22Rv1 (cell line): ENCODE measurements at regions not wholly inside any gene's neighbourhood (a gene's known extent, or its start where the extent isn't known, plus 50 kb on each side); places are given as distances from the start of the nearest gene placed in this dataset.

Experiments
- H3K27ac ChIP-seq: fragments of 450-650 bp; 2 replicates; pipeline ENCODE4 v1.5.1; 2017
- CTCF ChIP-seq: fragments of 450-650 bp; IDR thresholded peaks from 2 replicates; pipeline ENCODE4 v1.5.1; 2017; ENCODE audit warnings: mild to moderate bottlenecking
- ZFX ChIP-seq: fragments of 450-650 bp; IDR thresholded peaks from 2 replicates; pipeline ENCODE4 v1.6.1; 2017; ENCODE audit warnings: antibody characterized with exemption, borderline replicate concordance

- no peak overlapping the region for H3K27ac ChIP-seq
- TF ChIP-seq CTCF = no peak
- no peak for TF ChIP-seq ZFX
These were observed 105.3 kb upstream of the SMC2 start for GRCh38 chr9:103988821-103989220.

- TF ChIP-seq ZFX = no peak
- TF ChIP-seq CTCF = no peak
- no peak overlapping the region for H3K27ac ChIP-seq
These were observed 103.8 kb upstream of the SMC2 start for GRCh38 chr9:103990311-103990710.

GRCh38 chr9:103991001-103991400 is 103.1 kb upstream of the SMC2 start:
- H3K27ac ChIP-seq = no peak overlapping the region
- TF ChIP-seq CTCF (no peak), ZFX (no peak)

GRCh38 chr9:103991698-103992097 is 102.4 kb upstream of the SMC2 start:
- no peak overlapping the region for H3K27ac ChIP-seq
- TF ChIP-seq ZFX (no peak), CTCF (no peak)

GRCh38 chr9:103992938-103993579 is 101.0 kb upstream of the SMC2 start:
- TF ChIP-seq ZFX (no peak), CTCF (no peak)
- H3K27ac ChIP-seq = no peak overlapping the region

- no peak overlapping the region for H3K27ac ChIP-seq
- TF ChIP-seq ZFX (no peak), CTCF (no peak)
These were observed 96.2 kb upstream of the SMC2 start for GRCh38 chr9:103997856-103998370.

GRCh38 chr9:103999375-104000062 is 94.6 kb upstream of the SMC2 start:
- TF ChIP-seq CTCF (no peak), ZFX (no peak)
- no peak overlapping the region for H3K27ac ChIP-seq
